Esophagus squamous epithelium (tissue), 5 donors: ENCODE measurements at regions not wholly inside any gene's neighbourhood (a gene's known extent, or its start where the extent isn't known, plus 50 kb on each side); places are given as distances from the start of the nearest gene placed in this dataset.

ENCODE experiments used
- DNase-seq: peaks from one replicate; lab custom pipeline; 2025; lab: John Stamatoyannopoulos, UW
- H3K27ac ChIP-seq, 4 donors: fragments of 200-600 bp; sonication (generic); one replicate each; pipeline ENCODE4 v1.5.1; 2016 to 2019; ENCODE audit warnings: mild to moderate bottlenecking in 1 of 4
- H3K27me3 ChIP-seq, 4 donors: fragments of 200-600 bp; sonication (generic); 1 replicate in 3 of 4; 2 replicates in 1 of 4; pipeline versions ENCODE4 v1.5.1 to v1.6.0; 2017 to 2021; ENCODE audit warnings: antibody characterized with exemption in 1 of 4
- H3K36me3 ChIP-seq, 3 donors: fragments of 200-600 bp; sonication (generic); one replicate each; pipeline ENCODE4 v1.5.1; 2016 to 2019
- H3K4me1 ChIP-seq, 3 donors: fragments of 200-600 bp; sonication (generic); one replicate each; pipeline ENCODE4 v1.5.1; 2017 to 2019
- H3K4me3 ChIP-seq, 4 donors: fragments of 200-600 bp; sonication (generic); 1 replicate in 3 of 4; 2 replicates in 1 of 4; pipeline ENCODE4 v1.5.1; 2016 to 2019; ENCODE audit warnings: mild to moderate bottlenecking in 2 of 4, moderate library complexity in 1 of 4
- H3K9me3 ChIP-seq, 3 donors: fragments of 200-600 bp; sonication (generic); one replicate each; pipeline ENCODE4 v1.5.1; 2016 to 2019
- CTCF ChIP-seq, 6 experiments: fragments of 450-650 bp in 4 of 6; fragments of 200-600 bp in 2 of 6; sonication (generic) in 2 of 6; IDR thresholded peaks; one replicate each; pipeline ENCODE4 v1.5.1; 2016 to 2019; ENCODE audit warnings: antibody characterized with exemption in 6 of 6, mild to moderate bottlenecking in 4 of 6, moderate library complexity in 4 of 6
- POLR2A ChIP-seq, 4 donors: fragments of 450-650 bp; IDR thresholded peaks; one replicate each; pipeline ENCODE4 v1.6.1; 2017; ENCODE audit warnings: antibody characterized with exemption in 4 of 4, mild to moderate bottlenecking in 4 of 4, moderate library complexity in 3 of 4
- WGBS, 2 donors: methylation state at CpG; one replicate each; pipeline ENCODE4 v1.1.5; 2018; 5-methylcytosine and 5-hydroxymethylcytosine counted together
- intact Hi-C: fragments of 100-400 bp; cut with DNase I; formaldehyde crosslinking; loops from one replicate; pipeline ENCODE4 v1.15.0; 2022
- donor health status: DM: yes; HTN: yes; CAD: no.

- H3K36me3 ChIP-seq = no peaks in the 10 kb centered on the region
- H3K4me3 ChIP-seq = no peak overlapping the region
- no peak for TF ChIP-seq CTCF (IDR thresholded peaks at IDR 0.05)
- no peak for TF ChIP-seq POLR2A (IDR thresholded peaks at IDR 0.05)
- H3K9me3 ChIP-seq = peaks cover 0 to 8% (median 0%) of the 10 kb centered on the region in 3 donors
- no peaks in the 10 kb centered on the region for H3K27me3 ChIP-seq
- H3K4me1 ChIP-seq = no peaks in the 10 kb centered on the region
- intact Hi-C loops = no loop called here
- no peak for DNase-seq
- no peak overlapping the region for H3K27ac ChIP-seq
- WGBS, 2 donors = 77 to 81% methylated on average over 7 of the region's 8 CpGs
Observed at GRCh38 chr1:65554829-65555228, 134.4 kb downstream of the LEPR start.

GRCh38 chr1:65558215-65558614, 137.7 kb downstream of the LEPR start:
- intact Hi-C loops = no loop called here
- no peaks in the 10 kb centered on the region for H3K36me3 ChIP-seq
- no peak for DNase-seq

GRCh38 chr1:65564493-65564892, 144.0 kb downstream of the LEPR start:
- Histone ChIP-seq H3K4me3 (no peak overlapping the region), H3K36me3 (no peaks in the 10 kb centered on the region), H3K27me3 (no peaks in the 10 kb centered on the region), H3K4me1 (no peaks in the 10 kb centered on the region), H3K27ac (no peak overlapping the region), H3K9me3 (no peaks in the 10 kb centered on the region)
- no peak for DNase-seq
- WGBS, 2 donors = 50 to 96% methylated on average over 1 to 5 of the region's 7 CpGs
- intact Hi-C loops = no loop called here
- TF ChIP-seq CTCF (IDR thresholded peaks at IDR 0.05) (no peak), POLR2A (IDR thresholded peaks at IDR 0.05) (no peak)

More at GRCh38 chr1:65558215-65558614, 137.7 kb downstream of the LEPR start:
- TF ChIP-seq CTCF (IDR thresholded peaks at IDR 0.05) (no peak), POLR2A (IDR thresholded peaks at IDR 0.05) (no peak)
- peaks cover 0 to 8% (median 0%) of the 10 kb centered on the region in 3 donors for H3K9me3 ChIP-seq
- no peaks in the 10 kb centered on the region for H3K4me1 ChIP-seq
- no peak overlapping the region for H3K4me3 ChIP-seq
- no peak overlapping the region for H3K27ac ChIP-seq
- H3K27me3 ChIP-seq = no peaks in the 10 kb centered on the region

- no peak overlapping the region for H3K27ac ChIP-seq
- no peak for TF ChIP-seq CTCF (IDR thresholded peaks at IDR 0.05)
- TF ChIP-seq POLR2A (IDR thresholded peaks at IDR 0.05) = no peak
- H3K27me3 ChIP-seq = no peaks in the 10 kb centered on the region
- H3K36me3 ChIP-seq = no peaks in the 10 kb centered on the region
- no peak overlapping the region for H3K4me3 ChIP-seq
- no peaks in the 10 kb centered on the region for H3K4me1 ChIP-seq
- intact Hi-C loops = no loop called here
- WGBS, 2 donors = 58 to 79% methylated on average over 3 of the region's 3 CpGs
- H3K9me3 ChIP-seq = no peaks in the 10 kb centered on the region
- DNase-seq = no peak
Observed at GRCh38 chr1:65568285-65568684, 147.8 kb downstream of the LEPR start.

- H3K36me3 ChIP-seq = peaks cover 0 to 8% (median 0%) of the 10 kb centered on the region in 3 donors
- H3K27me3 ChIP-seq = no peaks in the 10 kb centered on the region
- H3K9me3 ChIP-seq = no peaks in the 10 kb centered on the region
- 77 to 78% methylated on average over 8 to 10 of the region's 10 CpGs for WGBS, 2 donors
- H3K4me1 ChIP-seq = no peaks in the 10 kb centered on the region
- DNase-seq = no peak
- H3K27ac ChIP-seq = no peak overlapping the region
- intact Hi-C loops = no loop called here
- no peak overlapping the region for H3K4me3 ChIP-seq
- TF ChIP-seq POLR2A (IDR thresholded peaks at IDR 0.05) = no peak
- no peak for TF ChIP-seq CTCF (IDR thresholded peaks at IDR 0.05)
Observed at GRCh38 chr1:65572701-65573421, 152.4 kb downstream of the LEPR start.
